ENCODE measurements at regions not wholly inside any gene's neighbourhood (a gene's known extent, or its start where the extent isn't known, plus 50 kb on each side); places are given as distances from the start of the nearest gene placed in this dataset.

- no peak for DNase-seq (ENCODE audit: low read depth in 2 of 2)
Observed at GRCh38 chr1:221631556-221631955, 110.3 kb downstream of the DUSP10 start.

- DNase-seq (ENCODE audit: low read depth in 2 of 2): no peak
Observed at GRCh38 chr1:221632072-221632471, 109.8 kb downstream of the DUSP10 start.

- DNase-seq (ENCODE audit: low read depth in 2 of 2): no peak
Observed at GRCh38 chr1:221633841-221634409, 108.0 kb downstream of the DUSP10 start.

GRCh38 chr1:221634606-221635005 lies 107.3 kb downstream of the DUSP10 start:
- DNase-seq (ENCODE audit: low read depth in 2 of 2): no peak

GRCh38 chr1:221635305-221635704 lies 106.6 kb downstream of the DUSP10 start:
- DNase-seq (ENCODE audit: low read depth in 2 of 2): no peak

- DNase-seq (ENCODE audit: low read depth in 2 of 2): no peak
Observed at GRCh38 chr1:221636096-221636495, 105.8 kb downstream of the DUSP10 start.

- DNase-seq (ENCODE audit: low read depth in 2 of 2): no peak
Observed at GRCh38 chr1:221636967-221637366, 104.9 kb downstream of the DUSP10 start.

- DNase-seq (ENCODE audit: low read depth in 2 of 2): no peak
Observed at GRCh38 chr1:221637641-221638041, 104.2 kb downstream of the DUSP10 start.

GRCh38 chr1:221638595-221638994 lies 103.3 kb downstream of the DUSP10 start:
- DNase-seq (ENCODE audit: low read depth in 2 of 2): no peak

- no peak for DNase-seq (ENCODE audit: low read depth in 2 of 2)
Observed at GRCh38 chr1:221641811-221642210, 100.1 kb downstream of the DUSP10 start.

GRCh38 chr1:221643404-221644144 lies 98.3 kb downstream of the DUSP10 start:
- DNase-seq (ENCODE audit: low read depth in 2 of 2): no peak

GRCh38 chr1:221644145-221644448 lies 97.8 kb downstream of the DUSP10 start:
- no peak for DNase-seq (ENCODE audit: low read depth in 2 of 2)

- no peak for DNase-seq (ENCODE audit: low read depth in 2 of 2)
Observed at GRCh38 chr1:221644663-221645258, 97.1 kb downstream of the DUSP10 start.

GRCh38 chr1:221648201-221648600 lies 93.7 kb downstream of the DUSP10 start:
- DNase-seq (ENCODE audit: low read depth in 2 of 2): no peak
